Neural cell (in vitro differentiated cells): ENCODE measurements at regions not wholly inside any gene's neighbourhood (a gene's known extent, or its start where the extent isn't known, plus 50 kb on each side); places are given as distances from the start of the nearest gene placed in this dataset.

Experiments
- EP300 ChIP-seq: fragments of 450-650 bp; conservative IDR thresholded peaks from 2 replicates; pipeline ENCODE4 v1.6.1; 2014; ENCODE audit warnings: antibody characterized with exemption, mild to moderate bottlenecking, moderate library complexity; ENCODE audit not compliant: poor library complexity, severe bottlenecking
- EZH2 ChIP-seq: fragments of 200-600, 300-800 bp; shearing (Covaris generic), sonication (generic); IDR thresholded peaks from 2 replicates; pipeline ENCODE4 v1.6.1; 2014; ENCODE audit warnings: antibody characterized with exemption, low read length, borderline replicate concordance, mild to moderate bottlenecking; ENCODE audit not compliant: insufficient read depth, poor library complexity, severe bottlenecking
- POLR2AphosphoS5 ChIP-seq: IDR thresholded peaks from 2 replicates; pipeline ENCODE4 v1.6.1; 2012
- RAD21 ChIP-seq: fragments of 450-650 bp; conservative IDR thresholded peaks from 2 replicates; pipeline ENCODE4 v1.6.1; 2014; ENCODE audit warnings: antibody characterized with exemption, mild to moderate bottlenecking, moderate library complexity
- SMC3 ChIP-seq: fragments of 450-650 bp; conservative IDR thresholded peaks from 2 replicates; pipeline ENCODE4 v1.6.1; 2014; ENCODE audit warnings: antibody characterized with exemption, mild to moderate bottlenecking, moderate library complexity; ENCODE audit not compliant: poor library complexity
- TAF1 ChIP-seq: IDR thresholded peaks from 2 replicates; pipeline ENCODE4 v1.6.1; 2012; ENCODE audit warnings: low read depth
- TF ChIP-seq, protein P1 (sequence below): fragments of 450-650 bp; IDR thresholded peaks from 2 replicates; pipeline ENCODE4 v1.5.1; 2014; ENCODE audit warnings: antibody characterized with exemption, mild to moderate bottlenecking, moderate library complexity; ENCODE audit not compliant: poor library complexity, severe bottlenecking
- TF ChIP-seq, protein P2 (sequence below): IDR thresholded peaks from 2 replicates; pipeline ENCODE4 v1.6.1; 2012; ENCODE audit warnings: borderline replicate concordance

DNA sequence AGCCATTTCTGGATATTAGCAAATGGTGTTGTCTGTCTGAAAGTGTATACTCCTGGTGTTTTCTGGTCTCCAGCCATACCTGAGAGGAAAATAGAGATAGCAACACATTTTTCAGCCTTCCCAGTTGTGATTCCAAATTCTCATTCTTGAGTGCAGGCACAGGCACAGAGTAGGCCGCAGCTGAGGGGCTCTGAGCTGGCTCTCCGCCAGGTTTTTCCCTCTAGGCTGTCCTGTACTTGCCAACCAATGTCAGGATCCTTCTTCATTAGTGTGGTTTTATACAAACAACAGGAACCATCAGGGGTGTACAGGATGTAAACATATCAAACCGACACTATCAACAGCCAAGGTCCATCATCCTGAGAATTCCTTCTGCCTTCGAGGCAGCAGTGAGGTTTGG is 1733.6 kb upstream of the CELF4 start:
- TF ChIP-seq, protein P1, sequence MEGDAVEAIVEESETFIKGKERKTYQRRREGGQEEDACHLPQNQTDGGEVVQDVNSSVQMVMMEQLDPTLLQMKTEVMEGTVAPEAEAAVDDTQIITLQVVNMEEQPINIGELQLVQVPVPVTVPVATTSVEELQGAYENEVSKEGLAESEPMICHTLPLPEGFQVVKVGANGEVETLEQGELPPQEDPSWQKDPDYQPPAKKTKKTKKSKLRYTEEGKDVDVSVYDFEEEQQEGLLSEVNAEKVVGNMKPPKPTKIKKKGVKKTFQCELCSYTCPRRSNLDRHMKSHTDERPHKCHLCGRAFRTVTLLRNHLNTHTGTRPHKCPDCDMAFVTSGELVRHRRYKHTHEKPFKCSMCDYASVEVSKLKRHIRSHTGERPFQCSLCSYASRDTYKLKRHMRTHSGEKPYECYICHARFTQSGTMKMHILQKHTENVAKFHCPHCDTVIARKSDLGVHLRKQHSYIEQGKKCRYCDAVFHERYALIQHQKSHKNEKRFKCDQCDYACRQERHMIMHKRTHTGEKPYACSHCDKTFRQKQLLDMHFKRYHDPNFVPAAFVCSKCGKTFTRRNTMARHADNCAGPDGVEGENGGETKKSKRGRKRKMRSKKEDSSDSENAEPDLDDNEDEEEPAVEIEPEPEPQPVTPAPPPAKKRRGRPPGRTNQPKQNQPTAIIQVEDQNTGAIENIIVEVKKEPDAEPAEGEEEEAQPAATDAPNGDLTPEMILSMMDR = no peak
- TF ChIP-seq EP300 (no peak), EZH2 (no peak), POLR2AphosphoS5 (no peak), SMC3 (no peak), TAF1 (no peak), RAD21 (no peak)
- TF ChIP-seq, protein P2, sequence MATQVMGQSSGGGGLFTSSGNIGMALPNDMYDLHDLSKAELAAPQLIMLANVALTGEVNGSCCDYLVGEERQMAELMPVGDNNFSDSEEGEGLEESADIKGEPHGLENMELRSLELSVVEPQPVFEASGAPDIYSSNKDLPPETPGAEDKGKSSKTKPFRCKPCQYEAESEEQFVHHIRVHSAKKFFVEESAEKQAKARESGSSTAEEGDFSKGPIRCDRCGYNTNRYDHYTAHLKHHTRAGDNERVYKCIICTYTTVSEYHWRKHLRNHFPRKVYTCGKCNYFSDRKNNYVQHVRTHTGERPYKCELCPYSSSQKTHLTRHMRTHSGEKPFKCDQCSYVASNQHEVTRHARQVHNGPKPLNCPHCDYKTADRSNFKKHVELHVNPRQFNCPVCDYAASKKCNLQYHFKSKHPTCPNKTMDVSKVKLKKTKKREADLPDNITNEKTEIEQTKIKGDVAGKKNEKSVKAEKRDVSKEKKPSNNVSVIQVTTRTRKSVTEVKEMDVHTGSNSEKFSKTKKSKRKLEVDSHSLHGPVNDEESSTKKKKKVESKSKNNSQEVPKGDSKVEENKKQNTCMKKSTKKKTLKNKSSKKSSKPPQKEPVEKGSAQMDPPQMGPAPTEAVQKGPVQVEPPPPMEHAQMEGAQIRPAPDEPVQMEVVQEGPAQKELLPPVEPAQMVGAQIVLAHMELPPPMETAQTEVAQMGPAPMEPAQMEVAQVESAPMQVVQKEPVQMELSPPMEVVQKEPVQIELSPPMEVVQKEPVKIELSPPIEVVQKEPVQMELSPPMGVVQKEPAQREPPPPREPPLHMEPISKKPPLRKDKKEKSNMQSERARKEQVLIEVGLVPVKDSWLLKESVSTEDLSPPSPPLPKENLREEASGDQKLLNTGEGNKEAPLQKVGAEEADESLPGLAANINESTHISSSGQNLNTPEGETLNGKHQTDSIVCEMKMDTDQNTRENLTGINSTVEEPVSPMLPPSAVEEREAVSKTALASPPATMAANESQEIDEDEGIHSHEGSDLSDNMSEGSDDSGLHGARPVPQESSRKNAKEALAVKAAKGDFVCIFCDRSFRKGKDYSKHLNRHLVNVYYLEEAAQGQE = no peak
